PC-9 (cell line): ENCODE measurements at regions not wholly inside any gene's neighbourhood (a gene's known extent, or its start where the extent isn't known, plus 50 kb on each side); places are given as distances from the start of the nearest gene placed in this dataset.

Source experiments
- BruUV-seq: library from RNA; stranded (reverse); fragments of 400-500 nt; replicated peaks from 2 replicates; lab custom pipeline; 2021; lab: Mats Ljungman, UMichigan
- CTCF ChIA-PET: fragments of 300-600 bp; sonication (Branson Sonifier 250); formaldehyde crosslinking; loops from one replicate; lab custom pipeline; 2022; ENCODE audit warnings: antibody characterized with exemption; lab: Charles Lee
- POLR2A ChIA-PET: fragments of 300-600 bp; sonication (Branson Sonifier 250); formaldehyde crosslinking; loops from one replicate; lab custom pipeline; 2022; ENCODE audit warnings: antibody characterized with exemption; ENCODE audit not compliant: unreplicated experiment; lab: Charles Lee
- DNase-seq, 2 experiments: peaks; one replicate each; pipeline versions ENCODE4 v3.0.0 to v3.0.0-alpha.2; 2015 to 2022; ENCODE audit warnings: mixed read lengths in 1 of 2
- H2AFZ ChIP-seq: fragments of 200-600 bp; sonication (generic); 2 replicates; pipeline ENCODE4 v1.8.1; 2017; ENCODE audit warnings: antibody characterized with exemption
- H3F3A ChIP-seq: fragments of 200-600 bp; sonication (generic); 2 replicates; pipeline ENCODE4 v1.8.1; 2017; ENCODE audit warnings: antibody characterized with exemption, mild to moderate bottlenecking, low read depth; ENCODE audit not compliant: insufficient read depth
- H3K27ac ChIP-seq: fragments of 200-600 bp; sonication (generic); 2 replicates; pipeline ENCODE4 v1.6.1; 2016; ENCODE audit warnings: mixed run types
- H3K27me3 ChIP-seq: fragments of 200-600 bp; sonication (generic); 2 replicates; pipeline ENCODE4 v1.6.1; 2016; ENCODE audit warnings: low read depth, mixed run types; ENCODE audit not compliant: insufficient read depth
- H3K36me3 ChIP-seq: fragments of 200-600 bp; sonication (generic); 2 replicates; pipeline ENCODE4 v1.6.1; 2016; ENCODE audit warnings: low read depth, mixed run types
- H3K4me1 ChIP-seq: fragments of 200-600 bp; sonication (generic); replicated peaks from 2 replicates; pipeline ENCODE4 v1.6.1; 2016; ENCODE audit warnings: mixed run types; ENCODE audit not compliant: insufficient read depth
- H3K4me2 ChIP-seq: fragments of 200-600 bp; sonication (generic); 2 replicates; pipeline ENCODE4 v1.6.1; 2017; ENCODE audit warnings: mixed run types
- H3K4me3 ChIP-seq: fragments of 200-600 bp; sonication (generic); 2 replicates; pipeline ENCODE4 v1.6.1; 2016; ENCODE audit warnings: mixed run types
- H3K79me2 ChIP-seq: fragments of 200-600 bp; sonication (generic); 2 replicates; pipeline ENCODE4 v1.6.1; 2017; ENCODE audit warnings: low read depth, mixed run types
- H3K9me2 ChIP-seq: fragments of 200-600 bp; sonication (generic); 2 replicates; pipeline ENCODE4 v1.8.1; 2017; ENCODE audit warnings: mild to moderate bottlenecking; ENCODE audit not compliant: insufficient read depth
- H3K9me3 ChIP-seq: fragments of 200-600 bp; sonication (generic); 2 replicates; pipeline ENCODE4 v1.8.1; 2016; ENCODE audit warnings: low read depth; ENCODE audit not compliant: insufficient read depth
- H4K20me1 ChIP-seq: fragments of 200-600 bp; sonication (generic); 2 replicates; pipeline ENCODE4 v1.8.1; 2017; ENCODE audit not compliant: insufficient read depth
- EZH2 ChIP-seq: fragments of 200-600 bp; sonication (generic); IDR thresholded peaks from 2 replicates; pipeline ENCODE4 v1.8.0; 2017; ENCODE audit warnings: antibody characterized with exemption, low read depth
- intact Hi-C: fragments of 100-400 bp; cut with micrococcal nuclease; formaldehyde crosslinking; loops from one replicate; pipeline ENCODE4 v1.10.0; 2022; ENCODE audit not compliant: unreplicated experiment
- TF ChIP-seq, protein P1 (sequence below): fragments of 200-600 bp; sonication (generic); conservative IDR thresholded peaks from 2 replicates; pipeline ENCODE4 v1.6.1; 2017; ENCODE audit warnings: mixed run types, antibody characterized with exemption, mild to moderate bottlenecking, moderate library complexity

DNA sequence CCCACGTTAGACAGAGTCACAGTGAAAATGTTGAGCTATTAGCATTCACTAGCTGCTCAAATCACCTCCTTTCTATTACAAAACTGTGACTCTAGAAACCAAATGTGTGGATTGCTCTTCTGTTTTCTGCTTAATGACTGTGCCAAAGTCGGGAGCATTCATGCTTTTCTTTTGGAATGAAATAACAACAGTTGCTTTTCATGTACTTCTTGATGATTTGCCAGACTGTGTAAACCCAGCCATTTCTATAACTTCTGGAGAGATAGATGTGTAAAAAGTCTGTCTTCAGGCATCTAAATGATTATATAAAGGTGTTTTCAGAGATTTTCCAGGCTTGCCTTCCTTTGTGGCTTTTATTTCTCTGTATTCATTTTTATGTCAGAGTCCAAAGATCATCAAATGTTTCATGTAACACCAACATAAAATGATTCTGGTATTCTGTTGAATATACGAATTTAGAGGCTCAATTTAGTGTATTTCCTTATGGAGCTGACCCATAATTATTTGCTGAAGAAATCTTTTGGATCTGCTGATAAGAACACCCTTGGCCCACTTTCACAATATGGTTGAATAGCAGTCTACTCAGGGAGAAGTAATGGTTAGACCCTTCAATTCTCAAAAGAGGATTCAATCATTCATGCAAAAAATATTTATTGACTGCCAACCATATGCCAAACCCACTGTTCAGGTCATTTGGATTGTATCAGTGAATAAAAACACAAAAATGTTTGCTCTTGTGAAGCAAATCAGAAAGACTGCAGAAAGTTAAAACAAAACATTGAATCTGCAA, 581.2 kb downstream of the CDH18 start:
- BruUV-seq = no TSS peak
- H3K36me3 ChIP-seq = no peaks in the 10 kb centered on the region
- 0 out of 2 replicates have a peak, but pooled peaks cover 3% of the 10 kb centered on the region for H3K9me2 ChIP-seq
- H3K27me3 ChIP-seq = no peaks in the 10 kb centered on the region
- H3K4me1 ChIP-seq = no peaks in the 10 kb centered on the region
- H4K20me1 ChIP-seq = no peaks in the 10 kb centered on the region; the same call in 1 of the 2 replicates
- 0 out of 2 replicates have a peak overlapping the region, but pooled peaks have one; percentile 26 for H2AFZ ChIP-seq
- intact Hi-C loops = no loop called here
- H3K4me2 ChIP-seq = no peak overlapping the region
- TF ChIP-seq, protein P1, sequence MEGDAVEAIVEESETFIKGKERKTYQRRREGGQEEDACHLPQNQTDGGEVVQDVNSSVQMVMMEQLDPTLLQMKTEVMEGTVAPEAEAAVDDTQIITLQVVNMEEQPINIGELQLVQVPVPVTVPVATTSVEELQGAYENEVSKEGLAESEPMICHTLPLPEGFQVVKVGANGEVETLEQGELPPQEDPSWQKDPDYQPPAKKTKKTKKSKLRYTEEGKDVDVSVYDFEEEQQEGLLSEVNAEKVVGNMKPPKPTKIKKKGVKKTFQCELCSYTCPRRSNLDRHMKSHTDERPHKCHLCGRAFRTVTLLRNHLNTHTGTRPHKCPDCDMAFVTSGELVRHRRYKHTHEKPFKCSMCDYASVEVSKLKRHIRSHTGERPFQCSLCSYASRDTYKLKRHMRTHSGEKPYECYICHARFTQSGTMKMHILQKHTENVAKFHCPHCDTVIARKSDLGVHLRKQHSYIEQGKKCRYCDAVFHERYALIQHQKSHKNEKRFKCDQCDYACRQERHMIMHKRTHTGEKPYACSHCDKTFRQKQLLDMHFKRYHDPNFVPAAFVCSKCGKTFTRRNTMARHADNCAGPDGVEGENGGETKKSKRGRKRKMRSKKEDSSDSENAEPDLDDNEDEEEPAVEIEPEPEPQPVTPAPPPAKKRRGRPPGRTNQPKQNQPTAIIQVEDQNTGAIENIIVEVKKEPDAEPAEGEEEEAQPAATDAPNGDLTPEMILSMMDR = no peak
- no peak for TF ChIP-seq EZH2
- CTCF ChIA-PET = no interaction called here
- H3K27ac ChIP-seq = no peak overlapping the region
- H3F3A ChIP-seq = no peaks in the 10 kb centered on the region
- no peak for DNase-seq
- no peak overlapping the region for H3K4me3 ChIP-seq
- H3K9me3 ChIP-seq = peaks cover 6% of the 10 kb centered on the region
- POLR2A ChIA-PET = no interaction called here
- H3K79me2 ChIP-seq = no peaks in the 10 kb centered on the region

DNA sequence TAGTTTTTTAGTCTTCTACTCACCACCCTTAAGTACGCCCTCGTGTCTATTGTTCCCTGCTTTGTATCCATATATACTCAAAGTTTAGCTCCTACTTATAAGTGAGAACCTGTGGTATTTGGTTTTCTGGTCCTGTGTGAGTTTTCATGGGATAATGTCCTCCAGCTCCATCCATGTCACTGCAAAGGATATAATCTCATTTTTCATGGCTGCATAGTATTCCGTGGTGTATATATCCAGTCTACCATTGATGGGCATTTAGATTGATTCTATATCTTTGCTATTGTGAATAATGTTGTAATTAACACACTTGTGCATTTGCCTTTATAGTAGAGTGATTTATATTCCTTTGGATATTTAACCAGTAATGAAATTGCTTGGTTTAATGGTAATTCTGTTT, 579.9 kb downstream of the CDH18 start:
- ChIA-PET CTCF (no interaction called here), POLR2A (no interaction called here)
- H3K27ac ChIP-seq = no peak overlapping the region
- H3K36me3 ChIP-seq = no peaks in the 10 kb centered on the region
- no peaks in the 10 kb centered on the region for H3K4me1 ChIP-seq
- intact Hi-C loops = no loop called here
- H3K79me2 ChIP-seq = no peaks in the 10 kb centered on the region
- peaks cover 6% of the 10 kb centered on the region for H3K9me3 ChIP-seq
- no peak overlapping the region for H3K4me2 ChIP-seq
- no peaks in the 10 kb centered on the region for H3F3A ChIP-seq
- H2AFZ ChIP-seq = no peak overlapping the region
- BruUV-seq = no TSS peak
- no peak for DNase-seq
- H4K20me1 ChIP-seq = no peaks in the 10 kb centered on the region; the same call in 1 of the 2 replicates
- H3K4me3 ChIP-seq = no peak overlapping the region
- H3K9me2 ChIP-seq = no peaks in the 10 kb centered on the region; the same call in 1 of the 2 replicates
- no peak for TF ChIP-seq EZH2
- TF ChIP-seq, protein P1 = no peak
- H3K27me3 ChIP-seq = no peaks in the 10 kb centered on the region

DNA sequence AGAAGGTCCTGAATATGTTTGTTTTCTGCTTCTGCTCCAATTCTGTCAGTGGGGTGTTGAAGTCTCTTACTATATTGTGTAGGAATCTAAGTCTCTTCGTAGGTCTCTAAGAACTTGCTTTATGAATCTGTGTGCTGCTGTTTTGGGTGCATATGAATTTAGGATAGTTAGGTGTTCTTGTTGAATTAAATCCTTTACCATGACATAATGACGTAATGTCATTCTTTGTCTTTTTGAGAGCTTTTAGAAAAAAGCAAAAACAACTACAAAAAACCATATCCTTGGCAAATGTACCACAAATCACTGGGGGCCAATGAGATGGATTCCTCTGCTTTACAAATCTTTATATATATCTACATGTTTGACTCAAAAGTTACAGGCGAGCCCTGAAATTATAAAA, 576.1 kb downstream of the CDH18 start:
- Histone ChIP-seq H3K4me3 (no peak overlapping the region), H3K27me3 (no peaks in the 10 kb centered on the region), H2AFZ (no peak overlapping the region), H3K9me2 (no peaks in the 10 kb centered on the region; the same call in 1 of the 2 replicates), H3K9me3 (peaks cover 6% of the 10 kb centered on the region), H3K4me1 (no peaks in the 10 kb centered on the region), H3K4me2 (no peak overlapping the region), H3F3A (no peaks in the 10 kb centered on the region), H3K27ac (no peak overlapping the region), H3K79me2 (no peaks in the 10 kb centered on the region), H3K36me3 (no peaks in the 10 kb centered on the region), H4K20me1 (no peaks in the 10 kb centered on the region; the same call in none of the 2 replicates)
- no peak for DNase-seq
- BruUV-seq = no TSS peak
- POLR2A ChIA-PET = no interaction called here
- TF ChIP-seq EZH2 = no peak
- intact Hi-C loops = no loop called here
- CTCF ChIA-PET = no interaction called here
